IMR-90 (cell line): ENCODE measurements at regions not wholly inside any gene's neighbourhood (a gene's known extent, or its start where the extent isn't known, plus 50 kb on each side); places are given as distances from the start of the nearest gene placed in this dataset.

Experiments used
- ATAC-seq: fragments of 200-7000 bp; cut with Tn5 transposase; 2 replicates; pipeline ENCODE4 v1.9.1; 2020; ENCODE audit warnings: low read depth, mild to moderate bottlenecking, moderate library complexity
- BruUV-seq: library from RNA; stranded (reverse); fragments of 400-500 nt; replicated peaks from 2 replicates; lab custom pipeline; 2021; lab: Mats Ljungman, UMichigan
- CTCF ChIA-PET: fragments of 300-600 bp; formaldehyde crosslinking; extraction: SDS; loops from one replicate; lab custom pipeline; 2021; ENCODE audit warnings: antibody characterized with exemption; lab: Yijun Ruan, JAX
- POLR2A ChIA-PET: fragments of 300-600 bp; sonication (Branson Sonifier 250); formaldehyde crosslinking; loops from one replicate; lab custom pipeline; 2022; ENCODE audit warnings: antibody characterized with exemption; ENCODE audit not compliant: unreplicated experiment; lab: Charles Lee
- DNase-seq: peaks from one replicate; pipeline ENCODE4 v3.0.0; 2013
- H2AFZ ChIP-seq: replicated peaks from 2 replicates; pipeline ENCODE3; 2013; ENCODE audit warnings: low read length, mild to moderate bottlenecking; ENCODE audit not compliant: poor library complexity
- H2AK5ac ChIP-seq: 2 replicates; pipeline ENCODE4 v1.6.1; 2013; ENCODE audit warnings: low read depth, low read length, inconsistent platforms
- H2AK9ac ChIP-seq: replicated peaks from 2 replicates; pipeline ENCODE3; 2013; ENCODE audit warnings: mild to moderate bottlenecking, low read depth, low read length, moderate library complexity; ENCODE audit not compliant: poor library complexity
- H2BK120ac ChIP-seq: 2 replicates; pipeline ENCODE4 v1.6.1; 2013; ENCODE audit warnings: low read depth, low read length, inconsistent platforms
- H2BK15ac ChIP-seq: 3 replicates; pipeline ENCODE4 v1.6.1; 2013; ENCODE audit warnings: low read depth, low read length, inconsistent platforms
- H2BK20ac ChIP-seq: 2 replicates; pipeline ENCODE4 v1.6.1; 2013; ENCODE audit warnings: low read depth, mild to moderate bottlenecking, inconsistent platforms, low read length, moderate library complexity
- H2BK5ac ChIP-seq: 2 replicates; pipeline ENCODE4 v1.6.1; 2013; ENCODE audit warnings: mild to moderate bottlenecking, low read depth, low read length, inconsistent platforms; ENCODE audit not compliant: poor library complexity, severe bottlenecking
- H3K14ac ChIP-seq: replicated peaks from 2 replicates; pipeline ENCODE4 v1.6.1; 2013; ENCODE audit warnings: low read depth, low read length, inconsistent platforms
- H3K18ac ChIP-seq: 2 replicates; pipeline ENCODE4 v1.6.1; 2013; ENCODE audit warnings: low read depth, low read length, control low read depth
- H3K23ac ChIP-seq: 2 replicates; pipeline ENCODE4 v1.6.1; 2013; ENCODE audit warnings: low read depth, low read length, inconsistent platforms
- H3K27ac ChIP-seq: 2 replicates; pipeline ENCODE4 v1.5.1; 2013; ENCODE audit warnings: mild to moderate bottlenecking, control low read depth, low read length; ENCODE audit not compliant: insufficient read depth
- H3K27me3 ChIP-seq: 2 replicates; pipeline ENCODE4 v1.6.1; 2013; ENCODE audit warnings: low read length; ENCODE audit not compliant: control insufficient read depth, insufficient read depth
- H3K36me3 ChIP-seq: 2 replicates; pipeline ENCODE4 v1.6.1; 2013; ENCODE audit warnings: low read length, mixed read lengths; ENCODE audit not compliant: control insufficient read depth, insufficient read depth
- H3K4ac ChIP-seq: 2 replicates; pipeline ENCODE4 v1.6.1; 2013; ENCODE audit warnings: low read depth, low read length, inconsistent platforms
- H3K4me1 ChIP-seq: 2 replicates; pipeline ENCODE4 v1.6.1; 2013; ENCODE audit warnings: low read length, mixed read lengths; ENCODE audit not compliant: control insufficient read depth, insufficient read depth
- H3K4me2 ChIP-seq: 2 replicates; pipeline ENCODE4 v1.6.1; 2013; ENCODE audit warnings: low read depth, mild to moderate bottlenecking, control low read depth, low read length, moderate library complexity
- H3K4me3 ChIP-seq: 2 replicates; pipeline ENCODE4 v1.5.1; 2013; ENCODE audit warnings: low read depth, mild to moderate bottlenecking, control low read depth, low read length, moderate library complexity; ENCODE audit not compliant: insufficient read depth
- H3K56ac ChIP-seq: 2 replicates; pipeline ENCODE4 v1.6.1; 2013; ENCODE audit warnings: low read length, inconsistent platforms; ENCODE audit not compliant: insufficient read depth; ENCODE audit errors: extremely low read depth
- H3K79me1 ChIP-seq, 2 experiments: 2 replicates each; pipeline ENCODE4 v1.6.1; 2013; ENCODE audit warnings: low read length in 2 of 2, inconsistent platforms in 1 of 2, low read depth in 1 of 2
- H3K9ac ChIP-seq: 2 replicates; pipeline ENCODE4 v1.6.1; 2013; ENCODE audit warnings: low read depth, low read length, control low read depth
- H3K9me1 ChIP-seq: 2 replicates; pipeline ENCODE4 v1.6.1; 2013; ENCODE audit warnings: low read length, inconsistent platforms; ENCODE audit not compliant: insufficient read depth
- H3K9me3 ChIP-seq: 2 replicates; pipeline ENCODE4 v1.6.1; 2013; ENCODE audit warnings: low read length; ENCODE audit not compliant: control insufficient read depth, insufficient read depth
- H4K20me1 ChIP-seq: 2 replicates; pipeline ENCODE4 v1.6.1; 2013; ENCODE audit warnings: low read length, inconsistent platforms; ENCODE audit not compliant: insufficient read depth
- H4K5ac ChIP-seq: 2 replicates; pipeline ENCODE4 v1.6.1; 2013; ENCODE audit warnings: mild to moderate bottlenecking, low read depth, low read length, control low read depth
- H4K8ac ChIP-seq, 2 experiments: 2 replicates each; pipeline ENCODE4 v1.6.1; 2013; ENCODE audit warnings: low read depth in 2 of 2, low read length in 2 of 2, control low read depth in 1 of 2, inconsistent platforms in 1 of 2
- H4K91ac ChIP-seq: 2 replicates; pipeline ENCODE4 v1.6.1; 2013; ENCODE audit warnings: low read depth, low read length, inconsistent platforms; ENCODE audit not compliant: insufficient read depth
- BHLHE40 ChIP-seq: fragments of 150-350 bp; IDR thresholded peaks from 2 replicates; pipeline ENCODE4 v1.6.1; 2016; ENCODE audit warnings: mild to moderate bottlenecking, low read depth, low read length
- MXI1 ChIP-seq: IDR thresholded peaks from 2 replicates; pipeline ENCODE4 v1.6.1; 2012; ENCODE audit warnings: low read depth, mild to moderate bottlenecking, low read length, moderate library complexity, borderline replicate concordance
- NFE2L2 ChIP-seq: fragments of 150-350 bp; IDR thresholded peaks from 2 replicates; pipeline ENCODE4 v1.6.1; 2016; ENCODE audit warnings: low read depth, mild to moderate bottlenecking, low read length
- RAD21 ChIP-seq: IDR thresholded peaks from 2 replicates; pipeline ENCODE4 v1.6.1; 2012; ENCODE audit warnings: low read length, improper control_type of control experiment
- USF2 ChIP-seq: fragments of 150-350 bp; IDR thresholded peaks from 2 replicates; pipeline ENCODE4 v1.6.1; 2017; ENCODE audit warnings: mild to moderate bottlenecking, antibody characterized with exemption, low read length, low read depth
- WGBS, 2 experiments: methylation state at CpG; one replicate each; pipeline versions ENCODE4 v1.1.5 to v1.1.7; 2013; ENCODE audit warnings: missing lambda C conversion rate in 2 of 2; ENCODE audit not compliant: insufficient read length in 1 of 2; ENCODE audit errors: extremely low coverage in 2 of 2; 5-methylcytosine and 5-hydroxymethylcytosine counted together
- dilution Hi-C: fragments of 300-500 bp; cut with HindIII; formaldehyde crosslinking; loops from one replicate; pipeline ENCODE4 v1.14.3; 2018; ENCODE audit warnings: low sequenced_read_pairs; ENCODE audit not compliant: unreplicated experiment
- in situ Hi-C: fragments of 300-500 bp; cut with MboI; formaldehyde crosslinking; loops from 3 replicates; pipeline ENCODE4 v1.14.3; 2019; ENCODE audit warnings: low sequenced_read_pairs, inconsistent platforms, mixed read lengths
- intact Hi-C: fragments of 100-400 bp; cut with micrococcal nuclease; formaldehyde crosslinking; loops from 2 replicates; pipeline ENCODE4 v1.10.0; 2022

- H2AK9ac ChIP-seq, result no peak overlapping the region
- H3K18ac ChIP-seq, result no peak overlapping the region
- no peak overlapping the region for H2BK5ac ChIP-seq
- no peak overlapping the region for H2AK5ac ChIP-seq
- H4K8ac ChIP-seq, result no peak overlapping the region
- no CpG with 5 or more reads among the region's 5 CpGs for WGBS, 2 experiments
- H3K9me3 ChIP-seq, result no peaks in the 10 kb centered on the region
- H3K4ac ChIP-seq, result no peak overlapping the region
- no peak overlapping the region for H3K23ac ChIP-seq
- no peaks in the 10 kb centered on the region for H4K20me1 ChIP-seq
- H2BK120ac ChIP-seq, result no peak overlapping the region
- H3K9ac ChIP-seq, result no peak overlapping the region
- H3K4me3 ChIP-seq, result no peak overlapping the region
- H4K5ac ChIP-seq, result no peak overlapping the region
- DNase-seq (no peak), ATAC-seq (no peak)
- H3K79me1 ChIP-seq, result no peaks in the 10 kb centered on the region
- intact Hi-C loops, result no loop called here
- ChIA-PET CTCF (interaction anchor here (0.7 kb wide), 1 partner anchor 299 kb away, joined by 4 read pairs; no protein-coding TSS in a partner anchor), POLR2A (no interaction called here)
- H2BK15ac ChIP-seq, result no peak overlapping the region
- no peaks in the 10 kb centered on the region for H3K4me1 ChIP-seq
- no peak overlapping the region for H3K4me2 ChIP-seq
- TF ChIP-seq RAD21, result no peak
- TF ChIP-seq BHLHE40, result no peak
- no peak for TF ChIP-seq USF2
- TF ChIP-seq NFE2L2, result no peak
- TF ChIP-seq MXI1, result no peak
- no peaks in the 10 kb centered on the region for H3K27me3 ChIP-seq
- in situ Hi-C loops, result no loop called here
- dilution Hi-C loops, result no loop called here
- no peak overlapping the region for H2AFZ ChIP-seq
- H3K27ac ChIP-seq, result no peak overlapping the region
- H3K9me1 ChIP-seq, result no peaks in the 10 kb centered on the region
- H3K14ac ChIP-seq, result no peak overlapping the region
- no peaks in the 10 kb centered on the region for H3K36me3 ChIP-seq
- BruUV-seq, result no TSS peak
- no peak overlapping the region for H4K91ac ChIP-seq
- H3K56ac ChIP-seq, result no peak overlapping the region
- H2BK20ac ChIP-seq, result no peak overlapping the region
Observed at GRCh38 chr7:81420526-81421226, 349.2 kb downstream of the HGF start.
